HFF-Myc (cell line): ENCODE measurements at regions not wholly inside any gene's neighbourhood (a gene's known extent, or its start where the extent isn't known, plus 50 kb on each side); places are given as distances from the start of the nearest gene placed in this dataset.
"Not testable (repeated sequence)": the region's sequence is repeated elsewhere in the genome, so short reads cannot be mapped to it uniquely, and the experiment has no call there.

Source experiments
- DNase-seq: peaks from one replicate; pipeline ENCODE4 v3.0.0-alpha.2; 2011; ENCODE audit warnings: low read depth; ENCODE audit errors: extremely low read depth
- H3K4me3 ChIP-seq: replicated peaks from 2 replicates; pipeline ENCODE4 v1.5.1; 2011; ENCODE audit warnings: low read depth, mild to moderate bottlenecking, control low read depth, low read length
- TF ChIP-seq, protein P1 (sequence below): IDR thresholded peaks from 2 replicates; pipeline ENCODE4 v1.5.1; 2012; ENCODE audit warnings: mild to moderate bottlenecking, low read depth, low read length, control low read depth; ENCODE audit errors: missing control alignments

DNA sequence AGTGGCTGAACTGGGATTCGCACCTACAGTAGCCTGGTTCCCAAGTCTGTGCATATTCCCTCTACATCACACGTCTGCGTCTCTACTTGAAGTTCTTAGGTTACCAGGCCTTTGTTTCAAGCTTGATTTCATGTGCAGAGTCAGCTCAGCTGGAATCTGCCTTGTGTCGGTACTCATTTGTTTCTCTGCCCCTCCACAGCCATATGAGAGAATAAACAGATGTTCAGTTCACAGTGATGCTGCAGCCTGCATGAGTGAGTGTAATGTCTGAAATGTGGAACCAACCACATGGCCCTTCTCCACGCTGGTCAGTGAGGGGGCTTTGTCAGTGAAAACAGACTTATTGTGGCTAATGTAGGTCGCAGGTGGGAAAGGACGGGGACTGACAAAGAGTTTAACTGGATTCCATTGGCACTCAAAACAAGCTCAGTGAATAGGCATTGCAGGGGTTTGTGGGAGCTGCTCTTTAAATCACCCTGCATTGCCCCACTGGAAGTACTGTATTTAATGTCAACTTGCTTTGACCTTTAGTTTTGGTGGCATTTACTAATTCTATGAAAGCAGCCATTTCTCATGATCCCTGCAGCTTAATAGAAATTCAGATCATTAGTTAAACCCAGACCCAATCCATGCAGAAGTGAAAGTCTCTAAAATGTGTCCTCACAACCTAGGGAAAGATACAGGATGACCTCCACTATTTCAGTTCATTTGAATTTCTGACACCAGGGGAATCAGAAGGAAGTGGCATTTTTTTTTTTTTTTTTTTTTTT is 136.4 kb upstream of the FAM78B start:
- TF ChIP-seq, protein P1, sequence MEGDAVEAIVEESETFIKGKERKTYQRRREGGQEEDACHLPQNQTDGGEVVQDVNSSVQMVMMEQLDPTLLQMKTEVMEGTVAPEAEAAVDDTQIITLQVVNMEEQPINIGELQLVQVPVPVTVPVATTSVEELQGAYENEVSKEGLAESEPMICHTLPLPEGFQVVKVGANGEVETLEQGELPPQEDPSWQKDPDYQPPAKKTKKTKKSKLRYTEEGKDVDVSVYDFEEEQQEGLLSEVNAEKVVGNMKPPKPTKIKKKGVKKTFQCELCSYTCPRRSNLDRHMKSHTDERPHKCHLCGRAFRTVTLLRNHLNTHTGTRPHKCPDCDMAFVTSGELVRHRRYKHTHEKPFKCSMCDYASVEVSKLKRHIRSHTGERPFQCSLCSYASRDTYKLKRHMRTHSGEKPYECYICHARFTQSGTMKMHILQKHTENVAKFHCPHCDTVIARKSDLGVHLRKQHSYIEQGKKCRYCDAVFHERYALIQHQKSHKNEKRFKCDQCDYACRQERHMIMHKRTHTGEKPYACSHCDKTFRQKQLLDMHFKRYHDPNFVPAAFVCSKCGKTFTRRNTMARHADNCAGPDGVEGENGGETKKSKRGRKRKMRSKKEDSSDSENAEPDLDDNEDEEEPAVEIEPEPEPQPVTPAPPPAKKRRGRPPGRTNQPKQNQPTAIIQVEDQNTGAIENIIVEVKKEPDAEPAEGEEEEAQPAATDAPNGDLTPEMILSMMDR = no peak
- DNase-seq = no peak
- no peak overlapping the region for H3K4me3 ChIP-seq

DNA sequence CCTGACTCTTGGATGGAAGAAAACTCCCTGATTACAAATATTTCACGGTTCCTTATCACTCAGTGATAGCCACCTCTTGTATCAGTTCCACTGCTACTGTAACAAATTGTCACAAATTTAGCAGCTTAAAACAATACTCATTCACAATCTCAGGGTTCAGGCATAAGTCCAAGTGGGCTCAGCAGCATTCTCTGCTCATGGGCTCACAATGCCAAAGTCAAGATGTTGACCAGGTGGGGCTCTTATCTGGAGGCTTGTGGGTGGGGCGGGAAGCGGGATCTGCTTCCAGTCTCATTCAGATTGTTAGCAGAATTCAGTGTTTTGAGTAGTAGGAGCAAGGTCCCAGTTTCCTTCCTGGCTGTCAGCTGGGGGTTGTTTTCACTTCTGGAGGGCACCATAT is 137.3 kb upstream of the FAM78B start:
- TF ChIP-seq, protein P1 = no peak
- no peak overlapping the region for H3K4me3 ChIP-seq
- no peak for DNase-seq

DNA sequence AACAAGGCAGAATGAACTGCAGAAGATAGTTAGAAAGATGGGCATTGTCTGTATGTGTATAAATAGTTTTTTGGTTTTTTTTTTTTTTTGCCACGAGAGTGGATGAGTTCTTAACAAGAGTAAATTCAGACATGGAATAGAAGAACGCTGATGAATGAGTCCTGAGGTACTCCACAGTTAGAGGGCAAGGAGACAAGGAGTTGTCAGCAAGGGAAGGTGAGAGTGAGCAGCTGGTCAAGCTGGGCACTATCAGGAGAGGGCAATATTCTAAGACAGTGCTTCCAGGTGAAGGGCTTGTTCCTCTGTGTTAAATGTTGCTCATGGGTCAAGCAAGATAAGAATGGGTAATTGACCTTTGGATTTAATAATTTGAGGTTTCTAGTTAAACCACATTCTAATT is 138.6 kb upstream of the FAM78B start:
- no peak overlapping the region for H3K4me3 ChIP-seq
- TF ChIP-seq, protein P1 = no peak
- no peak for DNase-seq

DNA sequence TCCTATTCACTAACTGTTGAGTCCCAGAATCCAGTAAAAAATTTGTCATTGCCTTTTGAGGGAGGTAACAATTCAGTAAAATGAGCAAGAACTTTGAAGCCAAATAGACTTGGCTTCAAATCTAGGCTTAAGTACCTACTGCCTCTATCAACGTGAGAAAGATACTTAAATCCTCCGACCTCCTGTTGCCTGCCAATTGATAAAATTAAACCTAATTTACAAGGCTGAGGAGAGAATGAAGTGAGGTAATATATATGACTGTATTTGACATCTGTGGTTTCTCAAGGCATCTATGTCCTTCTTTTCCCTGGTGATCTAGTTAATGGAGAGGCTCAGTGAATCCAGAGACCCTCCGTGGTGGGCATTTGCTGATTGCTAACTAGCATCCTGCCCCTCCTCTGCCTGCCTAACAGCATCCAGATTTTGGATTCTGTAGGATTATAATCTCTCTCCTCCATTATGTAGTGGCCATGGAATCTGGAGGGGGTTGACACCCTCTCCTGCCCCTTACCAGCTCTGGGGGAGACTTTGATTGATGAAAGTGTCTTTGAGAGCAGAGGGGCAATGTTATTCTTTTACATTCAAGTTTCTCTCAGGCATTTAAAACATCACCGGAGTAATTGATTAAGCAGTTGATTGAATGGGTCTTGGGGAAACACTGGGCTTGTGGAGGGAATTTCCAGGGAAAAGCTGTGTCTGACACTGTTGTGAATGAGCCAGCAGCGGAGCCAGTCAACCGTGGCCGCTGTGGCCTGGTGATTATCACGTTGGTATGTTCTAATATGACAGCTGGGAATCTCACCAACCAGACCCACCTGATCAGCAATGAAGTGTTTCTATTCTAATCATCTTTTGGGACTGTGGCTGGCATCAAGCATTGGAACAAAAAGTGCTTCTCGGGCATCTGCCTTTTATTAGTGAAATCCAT is 140.7 kb upstream of the FAM78B start:
- no peak for DNase-seq
- no peak overlapping the region for H3K4me3 ChIP-seq
- TF ChIP-seq, protein P1 = no peak

DNA sequence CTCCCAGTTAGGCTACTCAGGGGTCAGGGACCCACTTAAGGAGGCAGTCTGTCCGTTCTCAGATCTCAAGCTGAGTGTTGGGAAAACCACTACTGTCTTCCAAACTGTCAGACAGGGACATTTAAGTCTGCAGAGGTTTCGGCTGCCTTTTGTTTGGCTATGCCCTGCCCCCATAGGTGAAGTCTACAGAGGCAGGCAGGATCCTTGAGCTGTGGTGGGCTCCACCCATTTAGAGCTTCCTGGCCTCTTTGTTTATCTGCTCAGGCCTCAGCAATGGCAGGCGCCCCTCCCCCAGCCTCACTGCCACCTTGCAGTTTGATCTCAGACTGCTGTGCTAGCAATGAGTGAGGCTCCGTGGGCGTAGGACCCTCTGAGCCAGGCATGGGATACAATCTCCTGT is 149.5 kb upstream of the FAM78B start:
- DNase-seq, H3K4me3 ChIP-seq: not testable (repeated sequence)

DNA sequence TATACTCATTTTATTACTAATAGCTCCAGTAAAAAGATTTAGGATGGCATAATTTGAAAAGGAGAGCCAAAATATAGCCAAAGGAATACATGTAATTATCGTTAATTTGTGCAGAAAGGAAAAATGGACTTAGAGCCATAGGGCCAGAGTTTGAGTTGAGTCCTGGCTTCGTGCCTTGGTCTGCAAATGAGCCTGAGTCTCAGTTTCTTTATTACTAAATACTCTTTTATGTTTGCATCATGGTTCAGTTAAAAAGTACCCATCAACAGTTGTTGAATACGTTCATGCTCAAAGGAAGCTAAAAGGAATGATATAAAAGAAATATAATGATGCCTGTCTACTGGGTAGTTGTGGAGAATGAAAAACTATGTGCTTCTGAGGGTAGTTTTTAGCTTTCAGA is 155.7 kb upstream of the FAM78B start:
- TF ChIP-seq, protein P1 = no peak
- no peak for DNase-seq
- H3K4me3 ChIP-seq = no peak overlapping the region

DNA sequence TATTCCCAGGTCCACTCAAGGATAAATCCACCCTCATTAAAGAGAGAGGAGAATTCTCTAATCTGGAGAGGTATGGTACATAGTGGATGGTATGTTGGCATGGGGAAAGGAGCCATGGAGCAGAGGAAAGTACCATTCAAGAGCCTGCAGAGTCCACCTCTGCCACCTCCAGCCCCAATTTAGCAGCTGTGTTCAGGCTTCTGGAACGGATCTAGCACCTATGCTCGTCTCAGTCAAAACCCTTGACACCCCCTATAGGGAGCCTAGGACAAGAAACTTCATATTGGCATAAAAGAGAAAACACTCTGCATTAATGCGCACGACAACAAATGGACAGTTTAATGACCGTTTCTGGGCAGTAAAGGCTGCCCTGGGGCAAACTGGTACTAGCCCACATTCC is 161.1 kb upstream of the FAM78B start:
- no peak overlapping the region for H3K4me3 ChIP-seq
- DNase-seq = no peak
- TF ChIP-seq, protein P1 = no peak
